KG1 (cell line): ENCODE measurements at regions not wholly inside any gene's neighbourhood (a gene's known extent, or its start where the extent isn't known, plus 50 kb on each side); places are given as distances from the start of the nearest gene placed in this dataset.

ENCODE experiments used
- DNase-seq: peaks from one replicate; lab custom pipeline; 2025; lab: John Stamatoyannopoulos, UW

- no peak for DNase-seq
Measured at GRCh38 chr4:32161392-32161791, 1441.2 kb downstream of the PCDH7 start.

DNA sequence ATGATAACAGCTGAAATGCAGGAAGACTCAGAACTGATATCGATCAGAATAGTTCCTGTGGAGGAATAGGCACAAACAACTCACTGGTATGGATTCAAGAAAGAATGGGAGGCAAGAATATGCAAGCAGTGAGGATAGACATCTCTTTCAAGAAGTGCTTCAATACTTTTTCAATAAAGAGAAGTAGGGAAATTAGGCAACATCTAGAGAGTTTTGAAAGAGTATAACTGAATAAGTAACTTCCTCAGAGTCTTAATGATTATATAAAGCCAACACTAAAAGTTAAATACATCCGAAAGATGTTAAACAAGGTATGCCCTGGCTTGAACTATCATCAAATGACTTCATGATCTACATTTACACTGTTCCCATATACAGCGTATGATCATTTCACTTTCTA is 1443.0 kb downstream of the PCDH7 start:
- DNase-seq: no peak

GRCh38 chr4:32169841-32170240 is 1449.7 kb downstream of the PCDH7 start:
- no peak for DNase-seq

DNA sequence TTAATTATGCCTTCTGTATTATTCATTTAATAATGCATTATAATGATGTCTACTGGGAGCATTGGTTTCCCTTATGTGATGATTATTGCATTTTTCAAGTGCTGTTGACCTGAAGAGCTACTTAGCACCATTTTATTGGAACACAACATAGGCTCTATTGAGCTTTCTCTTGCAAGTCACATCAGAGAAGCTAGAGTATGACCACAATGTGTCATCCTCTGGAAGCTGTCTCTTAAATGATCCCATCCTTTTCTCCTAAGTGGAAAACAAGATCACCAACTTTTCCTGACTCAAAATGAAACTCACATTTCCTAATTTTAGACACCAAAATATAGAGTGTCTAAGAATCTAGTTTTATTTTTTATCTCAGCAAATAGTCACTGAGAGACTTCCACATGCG is 1451.9 kb downstream of the PCDH7 start:
- DNase-seq: no peak

DNA sequence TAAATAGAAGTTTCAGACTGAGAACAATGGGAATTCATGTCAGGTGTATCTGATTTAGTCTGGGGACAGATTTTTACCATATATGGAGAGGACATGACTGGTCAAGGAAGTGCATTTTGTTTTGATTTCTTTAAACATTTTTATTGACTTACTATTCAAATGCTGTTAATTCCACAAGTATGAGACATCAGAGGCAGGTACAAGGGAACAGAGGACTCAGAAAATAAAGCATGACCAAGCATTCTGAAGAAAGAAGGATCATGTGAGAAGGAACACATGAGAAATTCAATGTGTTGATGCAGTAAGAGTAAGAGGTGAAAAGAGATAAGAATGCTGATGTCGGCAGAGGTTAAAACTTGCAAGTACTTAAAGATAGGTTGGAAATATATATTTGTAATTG is 1452.6 kb downstream of the PCDH7 start:
- no peak for DNase-seq

- no peak for DNase-seq
Measured at GRCh38 chr4:32180086-32180485, 1459.9 kb downstream of the PCDH7 start.

DNA sequence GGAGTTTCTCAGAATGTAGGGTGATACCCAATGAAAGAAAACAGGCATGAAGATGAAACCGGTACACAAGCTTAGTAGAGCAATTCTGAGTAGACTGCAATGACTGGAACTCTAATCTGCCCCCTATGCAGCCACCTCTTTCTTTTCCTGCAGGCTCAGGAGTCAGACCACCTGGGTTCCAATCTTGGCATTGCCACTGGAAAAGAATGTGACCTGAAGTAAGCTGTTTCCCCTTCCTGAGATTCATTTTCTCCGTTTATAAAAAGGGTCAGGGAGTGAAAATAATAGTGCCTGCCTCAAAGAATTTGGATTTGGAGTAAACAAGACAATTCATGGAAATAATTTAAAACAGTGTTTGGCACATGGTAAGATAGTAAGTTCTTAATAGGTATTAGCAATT is 1464.0 kb downstream of the PCDH7 start:
- DNase-seq: no peak

GRCh38 chr4:32189130-32189529 is 1469.0 kb downstream of the PCDH7 start:
- DNase-seq: no peak

DNA sequence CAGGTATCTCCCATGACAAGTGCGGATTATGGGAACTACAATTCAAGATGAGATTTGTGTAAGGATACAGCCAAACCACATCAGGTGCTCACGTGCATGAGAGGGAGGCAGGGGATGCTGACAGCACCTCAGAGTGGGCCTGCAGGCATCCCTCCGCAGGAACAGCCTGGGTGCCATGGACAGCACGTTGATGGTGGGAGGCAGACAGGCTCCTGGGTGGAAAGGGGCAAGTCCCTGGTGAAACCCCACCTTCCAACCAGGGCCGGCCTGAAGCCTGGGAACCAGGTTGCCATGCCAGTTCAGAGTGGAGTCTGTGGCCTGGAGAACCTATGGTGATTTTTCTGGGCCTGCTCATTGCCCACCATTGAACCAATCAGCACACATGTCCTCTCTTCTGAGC is 1469.6 kb downstream of the PCDH7 start:
- no peak for DNase-seq

GRCh38 chr4:32191961-32192360 is 1471.8 kb downstream of the PCDH7 start:
- DNase-seq: no peak

DNA sequence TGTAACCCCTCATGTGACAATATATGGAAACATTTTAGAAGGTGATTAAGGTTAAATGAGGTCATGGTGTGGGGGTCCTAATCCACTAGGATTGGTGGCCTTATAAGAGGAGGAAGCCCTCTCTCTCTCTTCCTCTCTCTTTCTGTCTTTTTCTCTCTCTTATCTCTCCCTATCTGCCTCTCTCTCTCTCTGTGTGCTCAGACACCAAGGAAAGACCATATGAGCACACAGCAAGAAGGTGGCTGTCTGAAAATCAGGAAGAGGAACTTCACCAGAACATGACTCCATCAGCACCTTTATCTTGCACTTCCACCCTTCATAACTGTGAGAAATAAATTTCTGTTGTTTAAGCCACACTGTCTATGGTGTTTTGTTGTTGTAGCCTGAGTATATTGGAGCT is 1472.2 kb downstream of the PCDH7 start:
- no peak for DNase-seq

- DNase-seq: no peak
Measured at GRCh38 chr4:32192991-32193390, 1472.8 kb downstream of the PCDH7 start.

DNA sequence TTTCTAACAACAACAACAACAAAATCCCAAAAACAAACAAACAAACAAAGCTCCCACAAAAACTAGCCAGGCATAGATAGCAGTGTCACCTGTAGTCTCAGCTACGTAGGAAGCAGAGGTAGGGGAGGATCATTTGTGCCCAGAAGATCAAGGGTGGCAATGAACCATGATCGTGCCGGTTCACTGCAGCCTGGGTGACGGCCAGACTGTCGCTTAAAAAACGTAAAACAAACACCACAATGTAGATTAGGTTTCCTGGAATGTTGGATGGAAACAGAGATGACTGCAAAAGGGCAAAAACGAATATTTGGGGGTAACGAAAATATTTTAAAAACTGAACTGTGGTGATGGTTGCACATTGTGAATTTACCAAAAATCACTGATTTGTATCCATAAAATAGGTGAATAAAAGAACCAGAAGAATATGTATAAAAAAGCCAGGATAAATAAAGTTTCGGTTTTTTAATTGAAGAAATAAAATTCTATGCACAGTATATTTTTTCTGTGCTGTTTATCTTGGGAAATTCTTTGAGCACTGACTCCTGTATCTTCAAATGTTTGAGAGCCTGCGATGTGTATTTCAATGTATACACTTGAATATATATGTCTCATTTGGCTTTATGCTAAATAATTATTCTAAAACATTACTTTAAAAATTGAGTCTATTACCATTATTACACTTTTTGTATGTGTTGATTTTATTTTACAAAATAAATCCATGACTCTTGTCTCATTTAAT is 1477.0 kb downstream of the PCDH7 start:
- DNase-seq: no peak

- no peak for DNase-seq
Measured at GRCh38 chr4:32199639-32200038, 1479.5 kb downstream of the PCDH7 start.

GRCh38 chr4:32203340-32203739 is 1483.2 kb downstream of the PCDH7 start:
- no peak for DNase-seq

DNA sequence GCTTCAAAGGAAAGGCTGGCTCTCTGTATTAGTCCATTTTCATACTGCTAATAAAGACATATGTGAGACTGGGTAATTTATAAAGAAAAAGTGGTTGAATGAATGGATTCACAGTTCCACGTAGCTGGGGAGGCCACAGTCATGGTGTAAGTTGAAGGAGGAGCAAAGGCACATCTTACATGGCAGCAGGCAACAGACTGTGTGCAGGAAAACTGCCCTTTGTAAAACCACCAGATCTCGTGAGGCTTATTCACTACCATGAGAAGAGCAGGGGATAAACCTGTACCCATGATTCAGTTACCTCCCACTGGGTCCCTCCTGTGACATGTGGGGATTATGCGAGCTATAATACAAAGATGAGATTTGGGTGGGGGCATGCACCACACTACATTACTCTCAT is 1486.6 kb downstream of the PCDH7 start:
- no peak for DNase-seq

GRCh38 chr4:32207456-32207855 is 1487.3 kb downstream of the PCDH7 start:
- DNase-seq: no peak

- DNase-seq: no peak
Measured at GRCh38 chr4:32215277-32215676, 1495.1 kb downstream of the PCDH7 start.

GRCh38 chr4:32216502-32216901 is 1496.3 kb downstream of the PCDH7 start:
- no peak for DNase-seq

DNA sequence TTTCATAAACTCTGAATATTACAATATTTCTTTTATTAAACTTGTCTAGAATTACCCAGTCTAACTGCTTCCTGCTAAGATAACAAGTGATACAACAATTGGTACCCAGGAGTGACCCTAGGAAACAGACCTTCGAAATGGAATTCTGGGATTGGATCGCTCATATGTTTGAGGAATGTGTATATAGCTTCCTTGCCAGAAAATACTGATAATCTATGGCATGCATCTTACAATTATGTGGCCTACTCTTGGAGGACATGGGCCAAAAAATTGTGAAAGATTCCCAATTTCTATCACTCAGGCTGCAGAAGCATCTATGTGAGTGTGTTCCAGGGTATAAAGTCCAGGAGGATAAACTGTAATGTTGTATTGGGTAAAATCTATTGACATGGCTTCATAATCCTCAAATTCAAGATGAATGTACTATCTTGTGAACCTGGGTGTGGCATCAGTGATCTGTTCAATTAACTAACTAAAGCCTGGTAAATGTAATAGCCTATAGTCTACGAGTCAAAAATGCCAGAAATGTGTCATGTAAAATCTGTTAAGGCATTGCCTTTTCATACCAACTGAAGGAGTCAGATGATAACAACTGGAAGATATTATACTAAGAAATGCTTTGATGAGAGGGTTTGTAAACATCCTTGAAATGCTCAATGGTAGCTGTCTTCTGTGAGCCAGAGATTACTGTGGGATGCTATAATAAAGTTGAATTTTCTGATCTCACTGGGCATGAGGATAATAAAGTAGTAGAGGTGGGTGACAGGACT is 1499.3 kb downstream of the PCDH7 start:
- DNase-seq: no peak

- no peak for DNase-seq
Measured at GRCh38 chr4:32226204-32226603, 1506.0 kb downstream of the PCDH7 start.

DNA sequence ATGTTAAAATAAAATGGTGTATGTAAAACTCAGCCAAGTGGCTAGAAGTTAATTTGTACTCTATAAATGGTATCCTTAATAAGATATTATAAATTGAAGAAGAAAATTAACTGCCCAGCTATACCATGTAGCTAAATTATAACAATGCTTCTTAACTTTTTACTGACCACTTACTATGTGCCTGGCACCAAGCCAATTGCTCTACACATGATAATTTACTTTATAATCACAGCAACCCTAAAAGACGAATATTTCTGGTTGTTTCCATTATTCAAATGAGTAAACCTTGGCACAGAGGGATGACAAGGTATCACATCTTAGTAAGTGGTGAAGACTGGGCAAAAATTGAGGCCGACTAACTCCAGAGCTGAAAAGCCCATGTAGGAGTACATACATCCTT is 1506.6 kb downstream of the PCDH7 start:
- no peak for DNase-seq

DNA sequence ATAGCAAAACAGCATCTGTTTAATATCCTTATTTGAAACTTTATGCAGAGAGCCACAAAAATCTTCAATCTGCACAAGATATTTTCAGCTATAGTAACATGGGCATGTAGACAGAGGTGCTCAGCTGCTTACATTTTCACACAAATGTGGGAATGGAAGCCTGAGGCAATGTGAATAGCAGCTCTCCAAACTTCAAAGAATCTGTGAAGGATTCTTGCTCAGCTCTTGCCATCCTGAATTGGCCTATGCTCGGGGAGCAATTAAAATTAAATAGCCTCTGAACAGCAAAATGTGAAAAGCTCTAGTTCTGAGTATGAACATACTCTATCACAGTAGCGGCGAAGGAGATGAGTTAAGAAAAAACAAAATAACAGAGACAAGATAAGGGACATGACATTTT is 1523.8 kb downstream of the PCDH7 start:
- DNase-seq: no peak

- no peak for DNase-seq
Measured at GRCh38 chr4:32249040-32249439, 1528.9 kb downstream of the PCDH7 start.
